ENCODE measurements at regions not wholly inside any gene's neighbourhood (a gene's known extent, or its start where the extent isn't known, plus 50 kb on each side); places are given as distances from the start of the nearest gene placed in this dataset.

DNA sequence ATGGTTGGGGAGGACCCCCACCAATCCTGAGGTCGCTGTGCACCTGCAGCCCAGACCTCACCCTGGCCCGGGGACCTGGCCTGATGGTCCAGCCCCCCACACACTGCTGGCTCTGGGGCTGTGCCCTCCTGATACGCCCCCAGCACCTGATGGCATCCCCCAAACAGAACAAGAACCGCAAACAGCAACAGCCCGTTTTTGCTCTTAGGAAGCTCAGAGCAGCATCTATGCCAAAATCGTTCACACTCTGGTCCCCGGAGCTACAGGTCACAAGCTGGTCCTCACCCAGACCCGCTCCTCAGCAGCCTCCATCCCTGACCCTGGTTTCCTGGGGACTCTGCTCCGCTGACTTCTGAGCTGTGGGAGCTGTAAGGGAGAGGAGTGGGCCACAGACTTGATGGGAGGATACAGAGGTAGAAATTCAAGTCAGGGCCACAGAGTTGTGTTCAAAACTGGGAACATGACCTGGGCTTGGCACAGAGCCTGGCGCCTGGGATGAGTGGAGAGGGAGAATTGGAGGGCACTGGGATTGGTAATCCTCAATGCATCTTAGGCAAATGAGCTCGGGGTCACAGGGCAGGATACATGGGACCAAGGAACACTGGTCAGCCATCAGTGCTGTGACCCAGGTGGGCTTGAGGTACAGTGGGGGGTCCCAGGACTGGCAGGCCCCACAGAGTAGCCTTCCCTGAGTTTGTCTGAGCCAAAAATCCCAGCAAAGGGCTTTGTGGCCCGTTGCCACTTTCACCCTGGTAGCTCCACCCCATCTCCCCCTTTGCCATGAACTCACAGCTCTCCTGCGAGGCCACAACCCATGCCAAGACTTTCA, 170.9 kb upstream of the RTL1 start:
- TF ChIP-seq POLR2A (IDR thresholded peaks at IDR 0.05; ENCODE audit: low read depth, low read length) (no peak), CTCF (IDR thresholded peaks at IDR 0.05; ENCODE audit: extremely low read depth in 1 of 2, insufficient read depth in 1 of 2, low read depth in 1 of 2, low read length in 2 of 2) (no peak), EZH2 (IDR thresholded peaks at IDR 0.05; ENCODE audit: borderline replicate concordance, low read depth, low read length, severe bottlenecking) (no peak), POLR2AphosphoS5 (IDR thresholded peaks at IDR 0.05; ENCODE audit: insufficient read depth, low read depth, low read length) (no peak), FOS (IDR thresholded peaks at IDR 0.05; ENCODE audit: borderline replicate concordance, insufficient read depth, low read length) (no peak), JUN (IDR thresholded peaks at IDR 0.05; ENCODE audit: borderline replicate concordance, insufficient read depth, insufficient read length, low read depth) (no peak), GATA2 (IDR thresholded peaks at IDR 0.05; ENCODE audit: insufficient read depth, insufficient read length, low read depth, low read length) (no peak), MYC (IDR thresholded peaks at IDR 0.05; ENCODE audit: low read depth, low read length) (no peak)
- TF ChIP-seq, protein P1, sequence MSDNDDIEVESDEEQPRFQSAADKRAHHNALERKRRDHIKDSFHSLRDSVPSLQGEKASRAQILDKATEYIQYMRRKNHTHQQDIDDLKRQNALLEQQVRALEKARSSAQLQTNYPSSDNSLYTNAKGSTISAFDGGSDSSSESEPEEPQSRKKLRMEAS (IDR thresholded peaks at IDR 0.05; ENCODE audit: insufficient read depth, insufficient read length) = no peak

Measured in endothelial cell of umbilical vein (primary cell).